Stimulated activated CD4-positive, alpha-beta T cell treated with anti-CD3 and anti-CD28 coated beads, TNF-alpha, amount 100 ng/mL, for 48 hours (primary cell): ENCODE measurements at regions not wholly inside any gene's neighbourhood (a gene's known extent, or its start where the extent isn't known, plus 50 kb on each side); places are given as distances from the start of the nearest gene placed in this dataset.
"Not testable (repeated sequence)": the region's sequence is repeated elsewhere in the genome, so short reads cannot be mapped to it uniquely, and the experiment has no call there.

Experiments
- DNase-seq, 3 donors: peaks; one replicate each; pipeline ENCODE4 v3.0.0-alpha.2; 2020; ENCODE audit warnings: low read depth in 3 of 3

GRCh38 chr7:25711940-25712339, 440.1 kb upstream of the NFE2L3 start:
- no peak for DNase-seq

- DNase-seq = no peak
These were observed 439.5 kb upstream of the NFE2L3 start for GRCh38 chr7:25712500-25712899.

- DNase-seq = no peak
These were observed 438.0 kb upstream of the NFE2L3 start for GRCh38 chr7:25714013-25714412.

GRCh38 chr7:25716421-25716820, 435.6 kb upstream of the NFE2L3 start:
- DNase-seq = no peak

GRCh38 chr7:25718596-25718995, 433.4 kb upstream of the NFE2L3 start:
- DNase-seq = no peak

GRCh38 chr7:25719190-25719896, 432.7 kb upstream of the NFE2L3 start:
- no peak for DNase-seq

- DNase-seq = no peak
These were observed 431.6 kb upstream of the NFE2L3 start for GRCh38 chr7:25720427-25720826.

- no peak for DNase-seq
These were observed 429.1 kb upstream of the NFE2L3 start for GRCh38 chr7:25722856-25723255.

- DNase-seq = no peak
These were observed 426.5 kb upstream of the NFE2L3 start for GRCh38 chr7:25725451-25725850.

GRCh38 chr7:25726170-25726780, 425.7 kb upstream of the NFE2L3 start:
- DNase-seq = no peak

- no peak for DNase-seq
These were observed 425.2 kb upstream of the NFE2L3 start for GRCh38 chr7:25726781-25727311.

- no peak for DNase-seq
These were observed 424.6 kb upstream of the NFE2L3 start for GRCh38 chr7:25727446-25727845.

- DNase-seq = no peak
These were observed 424.1 kb upstream of the NFE2L3 start for GRCh38 chr7:25727876-25728275.

- DNase-seq = no peak
These were observed 420.7 kb upstream of the NFE2L3 start for GRCh38 chr7:25731068-25731845.

GRCh38 chr7:25731846-25732245, 420.2 kb upstream of the NFE2L3 start:
- DNase-seq = no peak

GRCh38 chr7:25732766-25733217, 419.2 kb upstream of the NFE2L3 start:
- no peak for DNase-seq

GRCh38 chr7:25735674-25736242, 416.2 kb upstream of the NFE2L3 start:
- DNase-seq = no peak

GRCh38 chr7:25738528-25738927, 413.5 kb upstream of the NFE2L3 start:
- DNase-seq = no peak

- no peak for DNase-seq
These were observed 412.9 kb upstream of the NFE2L3 start for GRCh38 chr7:25739143-25739542.

- no peak for DNase-seq
These were observed 409.7 kb upstream of the NFE2L3 start for GRCh38 chr7:25742316-25742715.

- DNase-seq = not testable (repeated sequence)
These were observed 408.1 kb upstream of the NFE2L3 start for GRCh38 chr7:25743670-25744451.
